Neural progenitor cell (in vitro differentiated cells): ENCODE measurements at regions not wholly inside any gene's neighbourhood (a gene's known extent, or its start where the extent isn't known, plus 50 kb on each side); places are given as distances from the start of the nearest gene placed in this dataset.

Source experiments
- EZH2phosphoT487 ChIP-seq: fragments of 200-600 bp; sonication (generic); IDR thresholded peaks from 2 replicates; pipeline ENCODE4 v1.6.1; 2017; ENCODE audit warnings: antibody characterized with exemption
- TF ChIP-seq, protein P1 (sequence below): fragments of 200-600 bp; sonication (generic); IDR thresholded peaks from 2 replicates; pipeline ENCODE4 v1.5.1; 2017; ENCODE audit warnings: antibody characterized with exemption, mild to moderate bottlenecking

DNA sequence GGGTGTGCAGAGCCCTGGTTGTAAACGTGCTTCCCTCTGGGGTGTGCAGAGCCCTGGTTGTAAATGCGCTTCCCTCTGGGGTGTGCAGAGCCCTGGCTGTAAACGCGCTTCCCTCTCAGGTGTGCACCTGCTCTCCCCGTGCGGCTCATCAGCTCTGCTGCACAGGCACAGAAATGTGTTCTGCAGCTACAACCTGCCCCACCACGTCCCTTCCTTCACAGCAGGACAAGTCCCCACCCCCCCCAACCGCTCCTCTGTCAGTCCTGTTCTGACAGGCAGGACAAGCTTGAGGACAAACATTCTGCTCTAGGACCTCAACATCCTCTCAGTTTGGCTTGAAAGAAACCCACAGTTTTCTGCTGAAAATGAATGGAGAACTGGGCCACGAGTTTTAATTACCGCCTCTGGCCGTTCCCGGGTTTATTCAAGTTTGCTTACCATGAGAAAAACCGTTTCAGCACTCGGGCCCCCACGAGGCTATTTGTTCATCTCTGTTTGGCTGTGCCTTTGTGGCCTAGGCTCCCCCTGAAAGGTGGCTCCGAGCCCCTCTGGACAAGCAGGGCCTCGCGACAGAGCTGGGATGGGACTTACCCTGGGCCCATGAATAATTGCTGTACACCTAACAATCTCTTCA is 81.0 kb upstream of the ASB18 start:
- TF ChIP-seq, protein P1, sequence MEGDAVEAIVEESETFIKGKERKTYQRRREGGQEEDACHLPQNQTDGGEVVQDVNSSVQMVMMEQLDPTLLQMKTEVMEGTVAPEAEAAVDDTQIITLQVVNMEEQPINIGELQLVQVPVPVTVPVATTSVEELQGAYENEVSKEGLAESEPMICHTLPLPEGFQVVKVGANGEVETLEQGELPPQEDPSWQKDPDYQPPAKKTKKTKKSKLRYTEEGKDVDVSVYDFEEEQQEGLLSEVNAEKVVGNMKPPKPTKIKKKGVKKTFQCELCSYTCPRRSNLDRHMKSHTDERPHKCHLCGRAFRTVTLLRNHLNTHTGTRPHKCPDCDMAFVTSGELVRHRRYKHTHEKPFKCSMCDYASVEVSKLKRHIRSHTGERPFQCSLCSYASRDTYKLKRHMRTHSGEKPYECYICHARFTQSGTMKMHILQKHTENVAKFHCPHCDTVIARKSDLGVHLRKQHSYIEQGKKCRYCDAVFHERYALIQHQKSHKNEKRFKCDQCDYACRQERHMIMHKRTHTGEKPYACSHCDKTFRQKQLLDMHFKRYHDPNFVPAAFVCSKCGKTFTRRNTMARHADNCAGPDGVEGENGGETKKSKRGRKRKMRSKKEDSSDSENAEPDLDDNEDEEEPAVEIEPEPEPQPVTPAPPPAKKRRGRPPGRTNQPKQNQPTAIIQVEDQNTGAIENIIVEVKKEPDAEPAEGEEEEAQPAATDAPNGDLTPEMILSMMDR, result no peak
- TF ChIP-seq EZH2phosphoT487, result no peak
